HG03442 (cell line): ENCODE measurements at regions not wholly inside any gene's neighbourhood (a gene's known extent, or its start where the extent isn't known, plus 50 kb on each side); places are given as distances from the start of the nearest gene placed in this dataset.

Experiments
- ATAC-seq: cut with Tn5 transposase; IDR thresholded peaks from one replicate; pipeline ENCODE4 v1.9.1; 2021; ENCODE audit warnings: mild to moderate bottlenecking, moderate library complexity; ENCODE audit not compliant: unreplicated experiment

GRCh38 chr7:85737426-85737825 lies 550.6 kb upstream of the SEMA3D start:
- no peak for ATAC-seq

- no peak for ATAC-seq
These were observed 549.2 kb upstream of the SEMA3D start for GRCh38 chr7:85736085-85736484.

- ATAC-seq = no peak
These were observed 548.0 kb upstream of the SEMA3D start for GRCh38 chr7:85734823-85735222.

DNA sequence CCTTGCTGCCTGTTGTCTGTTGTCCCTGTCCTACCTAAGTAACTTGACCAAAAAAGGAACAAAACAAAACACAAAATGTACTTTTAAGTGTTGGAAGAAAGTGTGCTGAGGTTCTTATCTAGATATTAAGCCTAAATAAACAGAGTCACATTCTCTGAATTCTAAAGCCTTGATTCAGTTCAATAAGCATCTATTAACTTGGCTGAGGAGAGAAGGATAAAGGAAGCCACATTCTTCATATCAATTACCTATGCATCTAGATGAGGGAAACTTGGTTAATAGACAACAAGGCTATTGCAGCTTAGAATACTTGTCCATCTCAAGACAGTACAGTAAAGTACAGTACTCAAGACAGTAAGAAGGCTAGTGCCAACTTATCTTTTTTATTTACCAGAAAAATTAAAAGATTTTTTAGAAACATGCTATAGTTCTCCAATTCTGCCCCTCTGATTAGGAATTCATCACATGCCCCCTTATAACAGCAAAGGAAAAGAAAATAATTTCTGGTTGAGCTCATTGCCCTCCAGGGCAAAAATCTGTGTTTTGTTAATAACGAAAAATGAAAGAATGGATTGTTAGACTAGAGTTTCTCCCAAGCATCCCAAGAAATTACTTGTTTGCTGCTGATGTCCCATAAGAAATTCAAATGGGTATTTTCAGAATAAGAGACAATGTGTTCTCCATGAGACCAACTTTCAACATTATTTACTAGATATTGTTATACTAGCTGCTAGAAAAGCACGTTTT lies 546.5 kb upstream of the SEMA3D start:
- no peak for ATAC-seq

DNA sequence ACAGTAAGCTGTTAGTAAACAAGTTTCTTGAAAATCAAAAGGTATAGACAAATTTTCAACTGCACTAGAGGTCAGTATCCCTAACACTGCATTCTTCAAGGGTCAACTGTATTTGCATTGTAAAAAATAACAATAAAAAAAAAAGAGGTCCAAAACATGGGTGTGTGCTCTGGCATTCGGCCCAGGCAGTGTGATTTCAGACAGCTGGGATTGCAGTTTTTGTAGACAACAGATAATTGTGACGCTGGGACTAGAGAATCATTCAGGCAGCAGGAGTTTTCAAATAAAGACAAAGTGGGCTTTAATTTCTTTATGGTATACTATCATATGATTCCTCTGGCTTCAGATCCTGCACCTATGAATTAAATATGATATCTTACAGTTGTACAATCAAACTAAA lies 543.2 kb upstream of the SEMA3D start:
- ATAC-seq = no peak

GRCh38 chr7:85725026-85725425 lies 538.2 kb upstream of the SEMA3D start:
- no peak for ATAC-seq

DNA sequence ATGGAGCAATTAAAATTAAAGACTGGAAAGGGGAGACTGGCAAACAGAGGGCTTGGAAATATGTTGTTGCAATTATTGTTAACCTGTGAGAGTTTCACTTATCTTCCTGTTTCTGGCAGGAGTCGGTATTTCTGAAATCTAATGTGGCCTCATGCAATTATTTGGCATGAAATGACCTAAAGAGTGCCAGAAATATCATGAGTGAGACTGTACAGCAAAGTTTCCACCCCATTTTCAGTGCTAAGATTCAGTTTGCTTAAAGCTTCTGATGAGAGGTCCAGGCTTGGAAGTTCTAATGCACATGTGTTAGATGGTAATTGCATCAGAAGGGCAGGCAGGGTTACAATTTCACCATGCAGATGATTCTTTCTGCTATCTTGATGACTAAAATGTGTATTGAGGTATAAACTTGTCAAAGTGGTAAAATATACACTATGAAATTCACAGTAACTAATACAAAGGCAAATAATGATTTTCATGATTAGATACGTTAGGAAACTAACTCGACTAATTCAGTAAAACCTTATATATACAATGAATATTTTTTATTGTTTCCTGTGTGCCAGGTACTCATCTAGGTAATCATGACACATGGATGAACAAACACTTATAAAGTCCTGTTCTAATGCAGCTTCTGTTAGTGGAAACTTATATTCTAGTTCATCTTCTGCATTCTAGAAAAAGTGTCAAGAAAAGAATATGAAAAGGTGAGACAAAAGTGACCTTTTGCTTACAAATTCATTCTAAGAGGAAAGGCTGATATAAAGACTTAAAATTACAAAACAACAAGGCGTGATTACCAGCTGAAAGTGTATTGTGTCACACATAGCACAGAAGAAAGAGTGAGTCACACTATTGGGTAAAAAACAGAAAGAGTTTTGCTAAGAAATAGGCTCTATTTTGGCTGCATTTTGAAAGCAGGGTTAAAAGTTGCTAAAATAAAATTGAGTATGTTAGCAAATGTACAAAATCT lies 533.4 kb upstream of the SEMA3D start:
- no peak for ATAC-seq

DNA sequence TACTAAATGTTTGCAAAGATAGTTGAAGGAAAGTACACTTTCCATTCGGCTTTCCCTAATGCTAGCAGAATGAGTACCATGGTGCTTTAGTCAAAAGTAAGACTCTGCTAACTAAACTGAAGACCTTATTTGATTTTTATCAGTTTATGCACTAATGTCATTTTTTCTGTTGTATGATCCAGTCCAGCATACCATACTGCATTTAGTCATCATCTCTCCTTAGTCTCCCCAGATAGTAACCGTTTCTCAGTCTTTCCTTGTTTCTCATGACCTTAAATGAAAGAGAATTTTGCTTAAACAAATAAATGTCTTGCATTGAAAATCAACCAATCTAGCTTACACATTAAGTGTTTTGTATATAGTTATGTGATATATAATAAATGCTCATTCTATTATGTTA lies 529.5 kb upstream of the SEMA3D start:
- ATAC-seq = no peak

GRCh38 chr7:85714951-85715350 lies 528.1 kb upstream of the SEMA3D start:
- no peak for ATAC-seq

GRCh38 chr7:85714043-85714578 lies 527.3 kb upstream of the SEMA3D start:
- ATAC-seq = peak; percentile 69

- no peak for ATAC-seq
These were observed 526.3 kb upstream of the SEMA3D start for GRCh38 chr7:85713171-85713570.

DNA sequence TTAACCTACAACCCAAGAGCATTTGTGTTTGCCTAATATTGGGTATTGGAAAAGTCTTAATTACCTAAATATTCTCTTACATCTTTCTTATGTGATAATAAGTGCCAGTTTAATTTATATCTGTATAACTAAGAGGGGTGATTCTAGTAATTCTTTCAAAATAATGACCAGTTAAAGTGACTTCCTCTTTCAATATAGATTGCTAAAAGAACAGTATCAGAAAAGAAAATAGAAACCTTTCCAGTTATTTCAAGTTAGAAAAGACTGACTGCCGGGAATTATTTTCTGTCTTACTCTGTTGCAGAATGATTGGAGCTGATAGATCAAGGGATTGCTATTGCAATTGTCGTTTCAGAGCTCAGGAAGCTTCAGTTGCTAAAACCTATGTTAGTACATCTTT lies 525.0 kb upstream of the SEMA3D start:
- ATAC-seq = no peak

- no peak for ATAC-seq
These were observed 524.1 kb upstream of the SEMA3D start for GRCh38 chr7:85710960-85711359.

- ATAC-seq = no peak
These were observed 521.4 kb upstream of the SEMA3D start for GRCh38 chr7:85708221-85708620.

DNA sequence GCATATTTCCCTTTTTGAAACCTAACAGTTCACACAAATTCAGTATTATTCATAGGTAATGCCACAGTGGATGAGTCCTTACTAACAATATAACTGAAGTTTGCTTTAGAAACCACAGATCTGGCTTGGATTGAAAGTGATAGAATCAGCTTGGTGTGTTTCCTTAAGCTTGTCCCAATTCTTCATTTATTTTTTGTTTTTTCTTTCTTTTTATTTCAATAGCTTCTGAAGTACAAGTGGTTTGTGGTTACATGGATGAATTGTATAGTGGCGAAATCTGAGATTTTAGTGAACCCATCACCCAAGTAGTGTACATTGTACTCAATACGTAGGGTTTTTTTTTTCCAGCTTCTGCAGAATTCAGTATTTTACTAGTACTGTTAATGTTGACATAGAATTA lies 518.2 kb upstream of the SEMA3D start:
- ATAC-seq = no peak

GRCh38 chr7:85703251-85704010 lies 516.6 kb upstream of the SEMA3D start:
- no peak for ATAC-seq

- no peak for ATAC-seq
These were observed 515.5 kb upstream of the SEMA3D start for GRCh38 chr7:85702348-85702747.

GRCh38 chr7:85699482-85699881 lies 512.6 kb upstream of the SEMA3D start:
- peak; percentile 63 for ATAC-seq

GRCh38 chr7:85695533-85695932 lies 508.7 kb upstream of the SEMA3D start:
- ATAC-seq = no peak

GRCh38 chr7:85695041-85695440 lies 508.2 kb upstream of the SEMA3D start:
- no peak for ATAC-seq

- no peak for ATAC-seq
These were observed 506.5 kb upstream of the SEMA3D start for GRCh38 chr7:85693326-85693725.
